H1 (cell line): ENCODE measurements at regions not wholly inside any gene's neighbourhood (a gene's known extent, or its start where the extent isn't known, plus 50 kb on each side); places are given as distances from the start of the nearest gene placed in this dataset.

ENCODE experiments used
- BRCA1 ChIP-seq: IDR thresholded peaks from 2 replicates; pipeline ENCODE4 v1.6.1; 2012; ENCODE audit warnings: low read depth, low read length, improper control_type of control experiment
- CEBPB ChIP-seq: IDR thresholded peaks from 2 replicates; pipeline ENCODE4 v1.6.1; 2012; ENCODE audit warnings: low read depth, low read length
- CTCF ChIP-seq, 3 experiments: IDR thresholded peaks; 1 replicate in 2 of 3; 2 replicates in 1 of 3; pipeline versions ENCODE4 v1.5.1 to v1.6.1; 2011; ENCODE audit warnings: low read length in 3 of 3, mild to moderate bottlenecking in 3 of 3, inconsistent platforms in 2 of 3, low read depth in 1 of 3, moderate library complexity in 1 of 3; ENCODE audit not compliant: insufficient read depth in 1 of 3; ENCODE audit errors: control extremely low read depth in 1 of 3
- EP300 ChIP-seq, 2 experiments: IDR thresholded peaks; 1 replicate in 1 of 2; 2 replicates in 1 of 2; pipeline ENCODE4 v1.6.1; 2011 to 2012; ENCODE audit warnings: low read depth in 2 of 2, low read length in 2 of 2, mild to moderate bottlenecking in 2 of 2, borderline replicate concordance in 1 of 2, inconsistent platforms in 1 of 2, moderate library complexity in 1 of 2
- MAX ChIP-seq: IDR thresholded peaks from 2 replicates; pipeline ENCODE4 v1.6.1; 2012; ENCODE audit warnings: inconsistent platforms
- NRF1 ChIP-seq: IDR thresholded peaks from 2 replicates; pipeline ENCODE4 v1.6.1; 2011; ENCODE audit warnings: mild to moderate bottlenecking, low read depth, low read length, improper control_type of control experiment
- RFX5 ChIP-seq: IDR thresholded peaks from 2 replicates; pipeline ENCODE4 v1.6.1; 2011; ENCODE audit warnings: low read depth, low read length, improper control_type of control experiment, borderline replicate concordance
- SAP30 ChIP-seq: fragments of 300-600 bp; sonication (generic); IDR thresholded peaks from 2 replicates; pipeline ENCODE4 v1.7.1; 2012; ENCODE audit warnings: low read length, moderate library complexity, mild to moderate bottlenecking, inconsistent platforms; ENCODE audit not compliant: insufficient read depth, insufficient replicate concordance
- TF ChIP-seq, protein P1 (sequence below): IDR thresholded peaks from 2 replicates; pipeline ENCODE4 v1.6.1; 2012; ENCODE audit warnings: low read length, inconsistent platforms

- TF ChIP-seq CTCF (IDR thresholded peaks at IDR 0.05; ENCODE audit: control extremely low read depth in 1 of 3, insufficient read depth in 1 of 3, low read depth in 1 of 3, low read length in 3 of 3) (no peak), SAP30 (no peak), RFX5 (no peak), NRF1 (no peak), CEBPB (no peak), MAX (no peak), EP300 (IDR thresholded peaks at IDR 0.05; ENCODE audit: borderline replicate concordance in 1 of 2, low read depth in 2 of 2, low read length in 2 of 2) (no peak), BRCA1 (no peak)
- TF ChIP-seq, protein P1, sequence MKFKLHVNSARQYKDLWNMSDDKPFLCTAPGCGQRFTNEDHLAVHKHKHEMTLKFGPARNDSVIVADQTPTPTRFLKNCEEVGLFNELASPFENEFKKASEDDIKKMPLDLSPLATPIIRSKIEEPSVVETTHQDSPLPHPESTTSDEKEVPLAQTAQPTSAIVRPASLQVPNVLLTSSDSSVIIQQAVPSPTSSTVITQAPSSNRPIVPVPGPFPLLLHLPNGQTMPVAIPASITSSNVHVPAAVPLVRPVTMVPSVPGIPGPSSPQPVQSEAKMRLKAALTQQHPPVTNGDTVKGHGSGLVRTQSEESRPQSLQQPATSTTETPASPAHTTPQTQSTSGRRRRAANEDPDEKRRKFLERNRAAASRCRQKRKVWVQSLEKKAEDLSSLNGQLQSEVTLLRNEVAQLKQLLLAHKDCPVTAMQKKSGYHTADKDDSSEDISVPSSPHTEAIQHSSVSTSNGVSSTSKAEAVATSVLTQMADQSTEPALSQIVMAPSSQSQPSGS, result no peak
These were observed 143.2 kb upstream of the PCBD1 start for GRCh38 chr10:71031603-71032002.
